Tibial artery (tissue), 4 donors: ENCODE measurements at regions not wholly inside any gene's neighbourhood (a gene's known extent, or its start where the extent isn't known, plus 50 kb on each side); places are given as distances from the start of the nearest gene placed in this dataset.

Experiments used
- DNase-seq, 2 donors: peaks; one replicate each; pipeline ENCODE4 v3.0.0-alpha.2; 2019
- H3K27ac ChIP-seq, 2 donors: fragments of 200-600 bp; sonication (generic) in 1 of 2; 1 replicate in 1 of 2; 2 replicates in 1 of 2; pipeline ENCODE4 v1.5.1; 2018 to 2019; ENCODE audit warnings: mild to moderate bottlenecking in 1 of 2
- H3K27me3 ChIP-seq, 2 donors: fragments of 200-600 bp; sonication (generic) in 1 of 2; one replicate each; pipeline versions ENCODE4 v1.5.1 to v1.6.0; 2016 to 2019
- H3K36me3 ChIP-seq, 3 donors: fragments of 200-600 bp; sonication (generic) in 2 of 3; one replicate each; pipeline ENCODE4 v1.5.1; 2016 to 2019; ENCODE audit warnings: mild to moderate bottlenecking in 2 of 3
- H3K4me1 ChIP-seq, 4 donors: fragments of 200-600 bp; sonication (generic) in 2 of 4; 1 replicate in 3 of 4; 2 replicates in 1 of 4; pipeline ENCODE4 v1.5.1; 2016 to 2019
- H3K4me3 ChIP-seq, 2 donors: fragments of 200-600 bp; sonication (generic) in 1 of 2; 1 replicate in 1 of 2; 2 replicates in 1 of 2; pipeline ENCODE4 v1.5.1; 2018 to 2019; ENCODE audit warnings: mild to moderate bottlenecking in 2 of 2
- H3K9me3 ChIP-seq, 3 donors: fragments of 200-600 bp; sonication (generic) in 1 of 3; one replicate each; pipeline ENCODE4 v1.5.1; 2016 to 2019
- CTCF ChIP-seq, 2 experiments: fragments of 200-600 bp in 1 of 2; fragments of 450-650 bp in 1 of 2; IDR thresholded peaks; one replicate each; pipeline ENCODE4 v1.5.1; 2017 to 2019; ENCODE audit warnings: antibody characterized with exemption in 2 of 2, mild to moderate bottlenecking in 1 of 2, moderate library complexity in 1 of 2
- intact Hi-C: fragments of 100-400 bp; cut with DNase I; formaldehyde crosslinking; loops from one replicate; pipeline ENCODE4 v1.15.0; 2023; ENCODE audit warnings: low total_unique reads

DNA sequence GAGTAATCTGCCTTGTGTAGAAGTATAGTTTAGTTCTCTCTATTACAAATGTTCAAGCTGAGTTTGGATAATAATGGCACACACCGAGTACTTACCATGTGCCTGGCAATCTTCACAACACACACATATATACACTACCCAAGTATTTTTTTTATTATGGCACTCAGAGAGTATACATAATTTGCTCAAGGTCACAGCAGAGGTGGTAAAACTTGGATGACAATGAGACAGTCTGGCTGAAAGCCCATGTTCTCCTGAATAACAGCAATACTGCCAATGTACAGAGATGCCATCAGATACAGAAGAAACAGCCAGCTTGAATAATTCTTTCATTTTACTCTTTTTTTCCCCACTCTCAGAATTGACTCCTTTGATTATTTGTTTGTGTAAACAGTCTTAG, 460.0 kb downstream of the CNTN6 start:
- H3K36me3 ChIP-seq = no peaks in the 10 kb centered on the region
- DNase-seq = no peak
- TF ChIP-seq CTCF (IDR thresholded peaks at IDR 0.05) = no peak
- H3K4me3 ChIP-seq = no peak overlapping the region
- H3K27ac ChIP-seq = no peak overlapping the region
- no peaks in the 10 kb centered on the region for H3K4me1 ChIP-seq
- intact Hi-C loops = no loop called here
- H3K9me3 ChIP-seq = no peaks in the 10 kb centered on the region
- H3K27me3 ChIP-seq = no peaks in the 10 kb centered on the region

DNA sequence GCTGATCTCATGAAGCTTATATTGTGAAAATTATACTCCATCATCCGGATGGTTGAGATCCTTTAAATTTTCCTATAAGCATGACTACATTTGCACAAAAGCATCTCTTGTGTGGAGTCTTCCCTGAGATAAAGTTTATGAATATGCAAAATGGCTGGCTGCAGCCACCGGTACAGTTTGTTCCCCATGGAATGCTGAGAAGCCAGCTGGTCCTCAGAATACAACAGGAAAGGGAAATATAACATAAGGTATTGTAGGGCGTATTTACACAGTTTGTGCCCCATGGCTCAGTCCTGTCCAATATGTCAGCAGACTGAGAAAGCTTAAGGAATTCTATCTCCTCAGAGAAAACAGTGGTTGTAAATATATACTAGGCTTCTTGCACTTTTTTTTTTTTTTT, 468.6 kb downstream of the CNTN6 start:
- no peaks in the 10 kb centered on the region for H3K27me3 ChIP-seq

GRCh38 chr3:1571736-1572135, 478.9 kb downstream of the CNTN6 start:
- Histone ChIP-seq H3K4me3 (no peak overlapping the region), H3K27ac (no peak overlapping the region), H3K27me3 (no peaks in the 10 kb centered on the region), H3K4me1 (no peaks in the 10 kb centered on the region), H3K36me3 (no peaks in the 10 kb centered on the region), H3K9me3 (no peaks in the 10 kb centered on the region)
- DNase-seq = no peak
- TF ChIP-seq CTCF (IDR thresholded peaks at IDR 0.05) = no peak
- intact Hi-C loops = no loop called here

More for the DNA sequence above, 468.6 kb downstream of the CNTN6 start:
- Histone ChIP-seq H3K4me3 (no peak overlapping the region), H3K9me3 (no peaks in the 10 kb centered on the region), H3K4me1 (no peaks in the 10 kb centered on the region), H3K27ac (no peak overlapping the region), H3K36me3 (no peaks in the 10 kb centered on the region)
- no peak for DNase-seq
- intact Hi-C loops = no loop called here
- TF ChIP-seq CTCF (IDR thresholded peaks at IDR 0.05) = no peak

GRCh38 chr3:1576047-1576446, 483.2 kb downstream of the CNTN6 start:
- intact Hi-C loops = no loop called here
- Histone ChIP-seq H3K4me3 (no peak overlapping the region), H3K27me3 (no peaks in the 10 kb centered on the region), H3K36me3 (no peaks in the 10 kb centered on the region), H3K4me1 (peaks cover 0 to 6% (median 3%) of the 10 kb centered on the region in 4 donors), H3K9me3 (no peaks in the 10 kb centered on the region), H3K27ac (no peak overlapping the region)
- no peak for DNase-seq
- TF ChIP-seq CTCF (IDR thresholded peaks at IDR 0.05) = no peak

DNA sequence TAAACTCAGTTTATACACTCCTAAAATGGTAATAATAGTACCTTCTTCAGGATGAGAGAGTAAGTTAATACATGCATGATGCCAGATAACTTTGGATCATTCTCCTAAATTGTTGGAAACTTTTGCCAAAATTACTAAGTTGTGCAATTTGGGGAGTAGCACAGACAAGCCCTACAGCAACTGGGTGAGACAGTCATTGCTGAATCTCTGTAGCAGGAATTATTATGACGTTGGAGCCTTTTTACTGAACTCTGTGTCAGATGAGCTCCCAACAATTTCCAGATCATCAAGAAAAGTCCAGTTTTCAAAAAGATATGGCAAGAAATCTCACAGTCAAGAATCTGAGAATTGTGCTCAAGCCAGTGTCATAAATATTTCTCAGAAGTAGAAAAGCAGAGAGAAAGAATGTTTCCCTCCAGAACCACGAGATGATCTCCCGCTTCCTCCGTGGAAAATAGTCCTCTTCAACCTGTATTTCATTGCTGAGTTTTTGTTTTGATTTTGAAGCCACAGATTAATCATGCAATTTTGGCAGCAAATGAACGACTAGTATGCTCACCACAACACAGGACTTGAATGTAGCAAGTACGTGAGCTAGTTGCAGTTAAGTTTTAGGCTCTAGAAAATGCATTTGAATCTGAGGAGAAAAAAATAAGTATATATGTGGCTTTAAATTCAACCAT, 485.4 kb downstream of the CNTN6 start:
- no peak for DNase-seq
- no peak for TF ChIP-seq CTCF (IDR thresholded peaks at IDR 0.05)
- intact Hi-C loops = no loop called here

DNA sequence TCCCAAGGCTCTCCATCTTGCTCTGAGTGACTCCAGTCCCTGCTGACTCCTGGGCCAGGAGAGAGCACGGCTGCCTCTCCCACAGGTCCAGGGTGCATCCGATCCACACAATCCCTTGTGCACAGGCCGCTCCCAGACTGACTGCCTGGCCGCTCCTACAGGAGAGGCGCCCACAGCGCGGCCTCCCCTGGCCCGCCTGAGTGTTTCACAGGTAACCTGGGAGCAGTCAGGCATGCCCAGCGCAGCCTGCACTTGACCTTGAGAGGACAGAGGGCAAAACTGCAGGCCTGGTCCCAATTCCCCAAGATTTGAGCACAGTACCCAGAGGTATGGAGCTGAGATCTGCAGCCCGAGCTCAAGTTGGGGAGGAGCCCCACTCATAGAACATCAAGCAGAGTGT, 490.2 kb downstream of the CNTN6 start:
- Histone ChIP-seq H3K36me3 (no peaks in the 10 kb centered on the region), H3K4me3 (no peak overlapping the region), H3K27me3 (no peaks in the 10 kb centered on the region), H3K9me3 (no peaks in the 10 kb centered on the region), H3K27ac (no peak overlapping the region), H3K4me1 (peaks cover 0 to 6% (median 3%) of the 10 kb centered on the region in 4 donors)
- no peak for TF ChIP-seq CTCF (IDR thresholded peaks at IDR 0.05)
- intact Hi-C loops = no loop called here
- DNase-seq = no peak

More for the DNA sequence above, 485.4 kb downstream of the CNTN6 start:
- Histone ChIP-seq H3K9me3 (no peaks in the 10 kb centered on the region), H3K4me3 (peak overlapping the region in 1 of 2 donors; percentile 11), H3K27me3 (no peaks in the 10 kb centered on the region), H3K27ac (no peak overlapping the region), H3K36me3 (no peaks in the 10 kb centered on the region), H3K4me1 (peaks cover 0 to 6% (median 3%) of the 10 kb centered on the region in 4 donors)
